ENCODE measurements at regions not wholly inside any gene's neighbourhood (a gene's known extent, or its start where the extent isn't known, plus 50 kb on each side); places are given as distances from the start of the nearest gene placed in this dataset.

GRCh38 chr16:82231008-82231787 lies 61.2 kb upstream of the MPHOSPH6 start:
- TF ChIP-seq CTCF (IDR thresholded peaks at IDR 0.05) (no peak), POLR2A (IDR thresholded peaks at IDR 0.05) (no peak), EP300 (IDR thresholded peaks at IDR 0.05) (no peak), POLR2AphosphoS5 (IDR thresholded peaks at IDR 0.05) (no peak)

Measured in upper lobe of left lung (tissue), 4 donors.